ENCODE measurements at regions not wholly inside any gene's neighbourhood (a gene's known extent, or its start where the extent isn't known, plus 50 kb on each side); places are given as distances from the start of the nearest gene placed in this dataset.

- DNase-seq (ENCODE audit: low read depth in 3 of 3), result no peak
Measured at GRCh38 chr5:147168578-147169327, 66.1 kb upstream of the STK32A start.

GRCh38 chr5:147169399-147169798 is 65.4 kb upstream of the STK32A start:
- no peak for DNase-seq (ENCODE audit: low read depth in 3 of 3)

DNA sequence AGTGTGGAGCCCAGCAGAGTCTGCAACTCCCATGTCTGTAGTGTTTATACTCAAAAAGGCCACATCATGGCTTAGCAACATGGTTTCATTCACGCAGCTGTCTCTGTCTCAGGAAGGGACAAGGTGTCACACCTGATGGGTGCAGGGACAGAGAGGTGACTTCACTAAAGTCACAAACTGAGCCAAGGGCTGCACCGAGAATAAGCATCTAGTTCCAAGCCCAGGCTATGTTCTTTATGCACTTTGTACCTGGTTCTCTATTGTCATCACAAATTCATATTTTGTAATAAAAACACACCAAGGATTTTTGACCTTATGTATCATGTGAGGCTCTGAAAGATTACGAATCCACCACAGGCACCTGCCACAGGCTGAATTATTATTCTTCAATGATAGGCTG is 64.9 kb upstream of the STK32A start:
- no peak for DNase-seq (ENCODE audit: low read depth in 3 of 3)

- no peak for DNase-seq (ENCODE audit: low read depth in 3 of 3)
Measured at GRCh38 chr5:147170603-147171002, 64.2 kb upstream of the STK32A start.

- no peak for DNase-seq (ENCODE audit: low read depth in 3 of 3)
Measured at GRCh38 chr5:147174671-147175265, 60.1 kb upstream of the STK32A start.

GRCh38 chr5:147175516-147176097 is 59.2 kb upstream of the STK32A start:
- DNase-seq (ENCODE audit: low read depth in 3 of 3), result no peak

- DNase-seq (ENCODE audit: low read depth in 3 of 3), result no peak
Measured at GRCh38 chr5:147176422-147176821, 58.4 kb upstream of the STK32A start.

DNA sequence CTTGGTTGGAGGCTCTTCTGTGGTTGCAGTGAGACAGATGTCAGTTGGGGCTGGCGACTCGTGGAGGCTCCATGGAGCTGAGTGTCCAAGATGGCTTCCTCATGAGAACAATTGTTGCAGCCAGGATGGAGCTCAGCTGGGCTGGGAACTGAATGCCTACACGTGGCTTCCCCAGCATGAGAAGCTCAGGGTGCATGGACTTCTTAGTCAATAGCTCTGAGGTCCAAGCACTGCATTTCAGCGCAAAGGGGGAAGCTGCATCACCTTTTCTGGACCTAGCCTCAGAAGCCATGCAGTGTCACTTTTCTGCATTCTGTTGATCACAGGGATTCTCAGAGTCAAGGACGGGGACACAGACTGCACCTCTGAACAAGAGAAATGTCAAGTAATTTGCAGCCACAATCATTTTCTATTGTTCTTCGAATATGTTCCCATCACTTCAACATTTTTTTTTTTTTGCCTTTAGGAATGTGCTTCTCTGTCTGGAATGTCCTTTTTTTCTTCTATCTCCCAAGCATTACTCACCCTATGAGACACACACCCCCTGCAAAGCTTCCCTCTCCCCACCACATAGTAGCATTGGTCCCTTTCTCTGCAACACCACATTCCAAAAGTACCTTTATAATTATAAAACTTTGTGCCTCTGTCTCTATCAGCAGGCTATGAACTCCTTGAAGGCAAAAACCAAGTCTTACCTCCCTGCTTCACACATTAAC is 57.5 kb upstream of the STK32A start:
- no peak for DNase-seq (ENCODE audit: low read depth in 3 of 3)

DNA sequence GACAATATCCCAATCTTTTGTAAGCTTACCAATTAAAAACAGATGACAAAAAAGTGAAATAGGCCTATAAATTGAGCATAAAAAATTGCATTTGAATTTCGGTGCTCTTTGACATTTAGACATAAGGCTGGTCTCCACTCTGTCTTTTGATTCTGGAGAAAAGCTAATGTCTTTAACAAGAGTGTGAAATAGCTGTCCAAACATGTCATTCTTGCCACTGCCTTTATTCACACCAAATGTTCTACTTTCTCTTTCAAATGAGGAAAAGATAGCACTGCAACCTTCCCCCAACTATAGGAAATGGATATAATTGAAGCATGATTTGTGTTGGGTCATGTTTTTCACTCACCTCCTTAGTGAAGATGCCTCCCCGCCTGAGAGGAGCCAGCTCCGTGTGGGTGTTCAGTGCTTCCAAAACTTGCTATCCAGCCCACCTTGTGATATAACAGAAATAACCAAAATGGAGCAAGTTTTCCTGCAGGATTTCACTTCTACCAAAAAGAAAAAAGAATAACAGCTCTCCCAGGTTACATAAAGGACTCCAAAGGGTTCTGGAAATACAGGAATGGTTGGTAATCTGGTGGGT is 55.2 kb upstream of the STK32A start:
- no peak for DNase-seq (ENCODE audit: low read depth in 3 of 3)

- DNase-seq (ENCODE audit: low read depth in 3 of 3), result no peak
Measured at GRCh38 chr5:147180751-147181150, 54.1 kb upstream of the STK32A start.
